ENCODE measurements at regions not wholly inside any gene's neighbourhood (a gene's known extent, or its start where the extent isn't known, plus 50 kb on each side); places are given as distances from the start of the nearest gene placed in this dataset.

DNA sequence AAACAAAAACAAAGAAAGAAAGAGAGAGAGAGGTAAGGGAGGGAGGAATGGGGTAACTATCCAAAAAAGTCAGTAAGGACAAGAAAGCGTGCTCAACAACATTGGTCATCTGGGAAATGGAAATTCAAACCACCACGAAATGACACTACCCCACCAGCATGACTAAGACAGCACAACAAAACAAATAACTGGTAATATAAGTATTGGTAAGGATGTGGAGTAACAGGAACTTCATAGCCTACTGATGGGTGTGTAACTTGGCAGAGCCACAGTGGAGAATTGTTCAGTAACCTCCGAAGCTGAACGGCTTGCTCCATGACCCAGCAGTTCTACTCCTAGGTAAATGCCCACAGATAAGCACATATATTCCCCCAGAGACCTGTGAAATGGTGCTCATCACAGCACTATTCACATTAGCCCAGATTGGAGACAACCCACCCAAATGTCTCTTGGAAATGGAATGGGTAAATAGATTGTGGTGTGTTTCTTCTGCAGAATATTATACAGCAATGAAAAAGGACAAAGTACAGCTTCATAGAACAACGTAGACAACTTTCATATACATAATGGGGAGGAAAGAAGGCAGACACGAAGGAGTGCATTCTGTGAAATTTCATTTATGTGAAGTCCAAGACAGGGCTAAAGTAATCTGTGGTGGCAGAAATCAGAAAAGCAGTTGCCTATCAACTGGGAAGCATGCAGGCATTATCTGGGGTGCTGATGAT lies 95.5 kb upstream of the ATP6AP2 start:
- DNase-seq (ENCODE audit: low spot score), result no peak

DNA sequence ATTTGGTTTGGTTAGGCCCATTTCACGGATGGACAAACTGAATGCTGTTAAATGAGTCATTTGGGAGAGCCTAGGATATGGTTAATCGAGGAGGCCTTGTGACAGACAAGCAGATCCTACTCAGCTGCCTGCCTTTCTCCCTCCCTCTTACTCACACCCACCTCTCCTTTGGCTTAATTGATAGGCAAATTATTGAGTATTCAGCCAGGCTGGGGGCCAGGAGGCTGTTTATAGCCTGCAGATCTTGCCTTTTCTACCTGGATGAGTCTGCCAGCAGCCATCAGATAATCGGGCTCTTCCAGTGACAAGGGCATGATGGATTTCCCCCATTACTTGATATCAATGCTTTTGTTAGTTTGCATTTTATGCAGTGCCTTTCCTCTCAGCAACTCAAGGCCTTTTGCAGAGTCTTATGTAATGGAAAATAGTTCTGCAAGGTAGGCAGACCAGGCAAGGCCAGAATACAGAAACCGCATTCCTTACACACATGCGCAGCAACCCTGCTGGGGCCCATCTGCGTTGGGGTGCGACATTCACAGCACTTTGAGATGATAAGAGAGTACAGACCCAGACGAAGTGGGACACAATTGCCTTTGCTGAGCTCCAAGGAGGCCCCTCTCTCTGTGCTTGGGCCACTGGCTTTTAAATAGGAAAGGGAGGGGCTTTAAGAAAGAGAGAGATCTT lies 96.2 kb upstream of the ATP6AP2 start:
- no peak for DNase-seq (ENCODE audit: low spot score)

DNA sequence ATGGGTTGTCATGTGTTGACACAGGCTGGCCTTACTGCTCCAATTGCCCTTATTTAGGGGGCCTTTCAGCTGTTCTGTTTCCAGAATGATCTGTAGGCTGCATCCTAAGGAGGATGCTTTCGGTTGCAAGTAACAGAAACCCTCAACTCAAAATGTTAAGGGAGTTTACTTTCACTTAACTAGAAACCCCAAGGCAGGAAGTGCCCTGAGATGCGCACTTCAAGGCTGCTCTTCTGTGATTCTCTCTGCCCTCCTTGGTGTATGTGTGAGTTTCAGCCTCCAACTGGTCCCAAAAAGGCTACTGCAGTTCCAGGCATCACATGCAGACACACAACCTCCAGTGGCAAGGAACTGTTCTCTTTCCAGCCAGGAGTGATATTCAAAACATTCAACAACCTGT lies 97.3 kb upstream of the ATP6AP2 start:
- no peak for DNase-seq (ENCODE audit: low spot score)

DNA sequence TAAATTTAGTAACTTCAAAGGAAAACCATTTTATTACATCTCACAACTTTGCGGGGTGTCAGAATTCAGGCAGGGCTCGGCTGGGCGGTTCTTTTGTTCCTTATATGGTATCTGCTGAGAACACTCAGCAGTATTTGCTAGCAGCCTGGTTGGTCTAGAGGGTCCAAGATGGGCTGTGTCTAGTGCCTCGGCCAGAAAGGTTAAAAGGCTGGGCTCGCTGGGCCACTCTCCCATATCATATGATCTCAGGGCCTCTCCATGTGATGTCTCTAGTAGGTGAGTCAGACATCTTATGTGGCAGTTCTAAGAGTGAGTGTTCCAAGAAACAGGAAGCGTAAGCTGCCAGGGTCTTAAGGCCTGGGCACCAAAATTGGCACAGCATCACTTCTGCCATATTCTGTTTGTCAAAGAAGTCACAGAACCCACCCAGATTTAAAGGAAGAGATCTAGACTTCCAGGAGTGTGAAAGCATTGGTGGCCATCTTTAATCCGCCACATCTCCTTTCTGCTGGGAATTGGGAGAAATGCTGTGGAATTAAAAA lies 100.9 kb upstream of the ATP6AP2 start:
- DNase-seq (ENCODE audit: low spot score), result no peak

GRCh38 chrX:40478474-40479065 lies 102.2 kb upstream of the ATP6AP2 start:
- DNase-seq (ENCODE audit: low spot score), result no peak

DNA sequence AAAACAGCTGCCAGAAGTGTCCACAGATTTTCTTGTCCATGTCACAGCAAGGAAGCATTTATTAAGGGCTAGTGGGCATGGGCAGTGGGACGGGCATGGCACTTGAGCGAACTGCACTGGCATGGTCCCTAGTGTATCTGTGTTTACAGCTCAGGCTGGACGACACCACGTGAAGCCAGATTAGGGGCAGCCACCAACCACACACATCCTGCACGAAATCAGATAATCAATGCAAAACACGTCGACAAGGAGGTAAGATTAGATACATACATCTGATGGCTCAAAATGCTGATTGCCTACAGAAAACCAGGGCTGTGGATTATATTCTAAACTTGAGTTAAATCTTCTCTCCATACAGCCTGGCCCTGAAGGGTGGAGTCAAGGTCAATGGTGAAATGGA lies 103.8 kb upstream of the ATP6AP2 start:
- no peak for DNase-seq (ENCODE audit: low spot score)

GRCh38 chrX:40474645-40475044 lies 106.1 kb upstream of the ATP6AP2 start:
- DNase-seq (ENCODE audit: low spot score), result no peak

DNA sequence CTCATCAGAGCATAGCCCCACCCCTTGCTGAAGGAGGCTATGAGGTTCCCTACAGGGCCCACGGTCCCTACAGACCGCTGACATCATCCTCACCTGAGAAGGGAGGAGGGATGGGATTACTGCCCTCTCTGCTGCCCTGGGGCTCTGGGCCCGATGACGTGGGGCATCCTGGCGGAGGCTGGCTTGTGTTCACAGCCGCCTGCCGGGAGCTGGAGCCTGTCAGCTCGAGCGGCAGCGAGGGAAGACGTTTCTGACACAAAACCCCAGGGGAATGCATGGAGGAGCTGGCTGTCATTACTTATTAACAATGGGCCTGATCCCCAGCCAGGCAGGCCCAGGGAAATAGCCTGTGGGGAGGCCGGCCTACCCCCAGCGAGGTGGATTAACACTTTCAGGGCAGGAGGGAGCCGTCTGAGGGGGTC lies 106.6 kb upstream of the ATP6AP2 start:
- no peak for DNase-seq (ENCODE audit: low spot score)

DNA sequence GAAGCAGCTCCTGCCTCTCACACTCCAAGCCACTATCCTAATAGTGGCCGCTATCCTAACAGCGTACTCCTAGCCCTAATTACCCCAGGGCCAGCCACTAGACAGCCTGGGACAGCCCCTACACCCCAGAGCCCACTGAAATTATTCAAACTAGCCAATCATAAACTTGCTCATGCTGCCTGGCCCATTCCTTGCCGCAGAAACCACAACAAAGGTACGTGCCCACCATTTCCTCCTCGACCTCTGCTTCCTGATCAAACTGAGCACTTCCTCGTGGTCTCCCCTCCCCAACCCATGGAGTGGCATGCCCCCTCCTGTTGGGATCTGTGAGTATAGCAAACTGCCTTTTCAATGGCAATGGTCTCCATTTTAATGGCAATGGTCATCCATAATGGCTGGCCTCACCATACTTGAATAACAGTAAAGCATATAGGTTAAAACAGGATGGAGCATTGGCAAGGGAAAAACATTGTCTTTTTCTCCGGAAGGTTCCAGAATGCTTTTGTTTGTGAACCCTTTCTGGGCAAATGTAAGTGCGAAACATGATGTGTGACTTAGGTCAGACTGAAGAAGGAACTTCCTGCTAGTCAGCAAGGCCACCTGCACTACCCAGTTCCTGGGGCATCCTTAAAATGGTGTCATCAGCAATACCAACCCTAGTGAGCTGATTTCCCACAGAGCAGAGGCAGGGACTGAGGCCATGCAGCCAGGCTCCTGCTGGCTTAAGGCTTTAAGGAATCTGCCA lies 107.1 kb upstream of the ATP6AP2 start:
- DNase-seq (ENCODE audit: low spot score), result no peak

GRCh38 chrX:40471965-40472648 lies 108.7 kb upstream of the ATP6AP2 start:
- peak; percentile 64 for DNase-seq (ENCODE audit: low spot score)

GRCh38 chrX:40470830-40471429 lies 109.8 kb upstream of the ATP6AP2 start:
- DNase-seq (ENCODE audit: low spot score), result no peak

DNA sequence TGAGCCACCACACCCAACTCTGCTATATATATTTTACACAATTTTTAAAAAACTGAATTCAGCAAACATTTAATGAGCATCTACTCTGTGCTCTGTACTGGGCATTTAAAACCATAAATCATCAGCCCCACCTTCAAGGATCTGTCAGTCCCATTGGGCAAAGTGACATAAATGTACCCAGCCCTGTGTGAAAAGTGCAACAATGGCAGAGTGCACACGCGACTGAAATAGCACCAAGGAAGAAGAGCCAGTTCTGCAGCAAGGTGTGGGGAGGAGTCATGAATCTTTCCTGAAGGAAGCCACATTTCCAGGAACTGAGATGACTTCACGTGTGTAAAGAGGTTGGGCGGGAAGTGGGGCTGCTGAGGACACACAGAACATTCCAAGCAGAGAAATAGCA lies 111.5 kb upstream of the ATP6AP2 start:
- no peak for DNase-seq (ENCODE audit: low spot score)

- DNase-seq (ENCODE audit: low spot score), result peak; percentile 24
Measured at GRCh38 chrX:40468033-40468846, 112.5 kb upstream of the ATP6AP2 start.

- no peak for DNase-seq (ENCODE audit: low spot score)
Measured at GRCh38 chrX:40467454-40467853, 113.3 kb upstream of the ATP6AP2 start.

DNA sequence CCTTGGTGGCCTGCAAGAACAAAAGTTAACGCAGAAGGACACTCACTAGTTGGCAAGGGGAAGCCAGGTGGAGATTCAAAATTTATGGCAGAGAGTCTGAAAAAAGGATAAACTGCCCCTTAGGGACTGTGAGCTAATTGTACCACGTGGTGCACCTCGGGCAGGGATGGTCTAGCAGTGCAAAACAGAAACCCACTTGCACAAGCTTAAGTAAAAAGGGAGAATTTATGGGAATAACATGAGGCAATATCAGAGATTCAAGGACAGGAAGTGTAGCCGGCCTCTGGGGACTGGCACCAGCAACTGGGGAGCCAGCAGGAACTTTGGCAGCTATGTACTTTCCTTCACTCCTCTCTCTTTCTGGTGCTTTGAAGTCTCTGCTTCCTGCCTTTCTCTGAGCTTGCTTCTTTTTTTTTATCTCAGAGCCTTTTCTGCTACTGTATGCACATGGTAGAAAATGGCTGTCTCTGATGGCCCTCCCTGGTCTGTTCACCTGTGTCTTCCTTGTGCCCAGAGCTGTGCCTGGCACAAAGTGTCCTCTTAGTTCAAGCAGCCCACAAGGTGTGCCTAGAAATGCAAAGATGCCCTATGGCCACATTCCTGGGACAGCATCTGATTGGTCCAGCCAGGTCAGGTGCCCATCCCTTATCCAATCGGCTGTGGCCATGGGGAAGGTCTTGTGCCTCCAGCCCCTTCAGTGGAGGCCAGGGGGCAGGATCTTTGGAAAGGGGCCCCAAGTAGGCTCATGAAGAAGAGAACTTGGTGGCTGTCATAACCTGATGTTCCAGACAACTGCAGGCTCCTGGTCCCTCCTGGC lies 114.8 kb upstream of the ATP6AP2 start:
- DNase-seq (ENCODE audit: low spot score), result no peak

DNA sequence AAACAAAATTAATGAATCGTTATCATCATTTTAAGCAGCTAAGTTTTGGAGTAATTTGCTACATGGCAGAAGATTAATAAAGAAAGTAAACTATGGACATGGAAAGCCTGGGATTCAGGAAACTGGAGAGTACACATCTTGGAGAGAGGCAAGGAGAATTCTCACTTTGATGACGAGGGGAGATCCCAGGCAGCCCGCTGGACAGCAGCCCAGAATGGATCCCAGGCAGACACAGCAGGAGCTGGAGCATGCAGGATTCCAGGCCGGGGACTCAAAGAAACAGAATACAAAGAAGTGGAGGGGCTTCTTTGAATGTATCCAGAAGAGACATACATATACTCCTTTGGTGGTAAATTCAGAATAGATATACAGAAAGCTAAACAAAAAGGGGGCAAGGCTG lies 118.0 kb upstream of the ATP6AP2 start:
- no peak for DNase-seq (ENCODE audit: low spot score)

DNA sequence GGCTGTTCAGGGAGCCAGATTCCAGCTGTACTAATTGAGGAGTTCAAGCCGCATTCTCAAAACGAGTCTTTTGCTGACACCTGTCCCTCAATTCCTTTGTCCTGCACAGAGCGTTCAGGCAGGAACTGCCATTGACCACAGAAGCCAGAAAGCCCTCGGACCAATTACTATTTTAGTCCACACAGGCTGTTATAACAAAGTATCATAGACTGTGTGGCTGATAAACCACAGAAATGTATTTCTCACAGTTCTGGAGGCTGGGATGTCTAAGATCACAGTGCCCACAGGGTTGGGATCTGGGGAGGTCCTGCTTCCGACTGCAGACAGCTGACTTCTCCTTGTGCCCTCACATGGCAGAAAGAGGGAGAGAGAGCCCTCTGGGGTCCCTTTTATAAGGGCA lies 119.8 kb upstream of the ATP6AP2 start:
- no peak for DNase-seq (ENCODE audit: low spot score)

GRCh38 chrX:40459571-40460158 lies 121.1 kb upstream of the ATP6AP2 start:
- DNase-seq (ENCODE audit: low spot score), result no peak

- no peak for DNase-seq (ENCODE audit: low spot score)
Measured at GRCh38 chrX:40457406-40457805, 123.4 kb upstream of the ATP6AP2 start.

Data from AG08396 (cell line).